ENCODE measurements at regions not wholly inside any gene's neighbourhood (a gene's known extent, or its start where the extent isn't known, plus 50 kb on each side); places are given as distances from the start of the nearest gene placed in this dataset.

GRCh38 chr10:53476650-53477312, 704.2 kb upstream of the MBL2 start:
- TF ChIP-seq CTCF (IDR thresholded peaks at IDR 0.05) (no peak), POLR2A (IDR thresholded peaks at IDR 0.05) (no peak)

All from esophagus squamous epithelium (tissue), 4 donors.